Neuronal stem cell (in vitro differentiated cells): ENCODE measurements at regions not wholly inside any gene's neighbourhood (a gene's known extent, or its start where the extent isn't known, plus 50 kb on each side); places are given as distances from the start of the nearest gene placed in this dataset.

Experiments used
- DNase-seq: peaks from one replicate; pipeline ENCODE4 v3.0.0-alpha.2; 2013; ENCODE audit warnings: low spot score
- H2AFZ ChIP-seq: one replicate; pipeline ENCODE4 v1.6.1; 2013; ENCODE audit warnings: mild to moderate bottlenecking, low read length, inconsistent platforms
- H2AK5ac ChIP-seq: 2 replicates; pipeline ENCODE4 v1.6.1; 2013; ENCODE audit warnings: low read depth, mild to moderate bottlenecking, inconsistent platforms, low read length, moderate library complexity, mixed read lengths
- H2BK120ac ChIP-seq: 2 replicates; pipeline ENCODE4 v1.6.1; 2013; ENCODE audit warnings: low read depth, mild to moderate bottlenecking, inconsistent platforms, low read length, moderate library complexity, mixed read lengths
- H2BK12ac ChIP-seq: one replicate; pipeline ENCODE4 v1.6.1; 2013; ENCODE audit warnings: low read length, inconsistent platforms
- H2BK15ac ChIP-seq: 2 replicates; pipeline ENCODE4 v1.6.1; 2013; ENCODE audit warnings: mild to moderate bottlenecking, low read length, inconsistent platforms, mixed read lengths
- H2BK5ac ChIP-seq: one replicate; pipeline ENCODE4 v1.6.1; 2013; ENCODE audit warnings: inconsistent platforms, mild to moderate bottlenecking, low read length, moderate library complexity
- H3K14ac ChIP-seq: one replicate; pipeline ENCODE4 v1.6.1; 2013; ENCODE audit warnings: low read length, inconsistent platforms
- H3K18ac ChIP-seq: 2 replicates; pipeline ENCODE4 v1.6.1; 2013; ENCODE audit warnings: low read length, inconsistent platforms
- H3K23ac ChIP-seq: 2 replicates; pipeline ENCODE4 v1.6.1; 2013; ENCODE audit warnings: low read depth, mild to moderate bottlenecking, mixed read lengths, low read length, inconsistent platforms; ENCODE audit not compliant: poor library complexity
- H3K27ac ChIP-seq: replicated peaks from 3 replicates; pipeline ENCODE4 v1.5.1; 2013; ENCODE audit warnings: low read length, inconsistent platforms
- H3K27me3 ChIP-seq, 3 experiments: 2 replicates each; pipeline ENCODE4 v1.6.1; 2013; ENCODE audit warnings: low read length in 3 of 3, mild to moderate bottlenecking in 2 of 3, inconsistent platforms in 1 of 3, low read depth in 1 of 3, mixed read lengths in 1 of 3, moderate library complexity in 1 of 3; ENCODE audit not compliant: control insufficient read depth in 3 of 3, insufficient read depth in 3 of 3
- H3K36me3 ChIP-seq, 2 donors: replicated peaks in 1 of 2; 2 replicates each; pipeline ENCODE4 v1.6.1; 2013; ENCODE audit warnings: low read length in 2 of 2; ENCODE audit not compliant: control insufficient read depth in 2 of 2, insufficient read depth in 2 of 2
- H3K4ac ChIP-seq: 2 replicates; pipeline ENCODE4 v1.6.1; 2013; ENCODE audit warnings: inconsistent platforms, mild to moderate bottlenecking, low read length, moderate library complexity
- H3K4me1 ChIP-seq, 2 donors: 1 replicate in 1 of 2; 2 replicates in 1 of 2; pipeline ENCODE4 v1.6.1; 2013; ENCODE audit warnings: low read length in 2 of 2, low read depth in 1 of 2; ENCODE audit not compliant: control insufficient read depth in 2 of 2, insufficient read depth in 1 of 2
- H3K4me2 ChIP-seq: one replicate; pipeline ENCODE4 v1.6.1; 2013; ENCODE audit warnings: mild to moderate bottlenecking, low read length, inconsistent platforms; ENCODE audit not compliant: insufficient read depth, poor library complexity, severe bottlenecking
- H3K4me3 ChIP-seq, 2 donors: 2 replicates each; pipeline ENCODE4 v1.5.1; 2013; ENCODE audit warnings: low read length in 2 of 2, mild to moderate bottlenecking in 2 of 2, inconsistent platforms in 1 of 2, moderate library complexity in 1 of 2
- H3K79me1 ChIP-seq: one replicate; pipeline ENCODE4 v1.6.1; 2013; ENCODE audit warnings: low read depth, mild to moderate bottlenecking, inconsistent platforms, low read length, moderate library complexity
- H3K9ac ChIP-seq: one replicate; pipeline ENCODE4 v1.6.1; 2013; ENCODE audit warnings: mild to moderate bottlenecking, low read depth, low read length, inconsistent platforms; ENCODE audit not compliant: poor library complexity
- H3K9me3 ChIP-seq, 2 donors: replicated peaks in 1 of 2; 2 replicates each; pipeline versions ENCODE3 to v1.6.1; 2013; ENCODE audit warnings: low read length in 2 of 2, mild to moderate bottlenecking in 2 of 2, inconsistent platforms in 1 of 2, low read depth in 1 of 2, mixed read lengths in 1 of 2, moderate library complexity in 1 of 2; ENCODE audit not compliant: control insufficient read depth in 2 of 2, insufficient read depth in 1 of 2
- H4K8ac ChIP-seq: one replicate; pipeline ENCODE4 v1.6.1; 2013; ENCODE audit warnings: low read depth, mild to moderate bottlenecking, inconsistent platforms, low read length, moderate library complexity
- H4K91ac ChIP-seq: one replicate; pipeline ENCODE4 v1.6.1; 2013; ENCODE audit warnings: low read length, low read depth, mild to moderate bottlenecking, inconsistent platforms; ENCODE audit not compliant: poor library complexity
- WGBS, 2 donors: extraction: QIAGEN DNeasy Blood & Tissue Kit; methylation state at CpG; one replicate each; pipeline ENCODE4 v1.1.7; 2013; ENCODE audit warnings: missing lambda C conversion rate in 2 of 2, mixed read lengths in 1 of 2; ENCODE audit not compliant: insufficient read length in 2 of 2, insufficient replicate concordance in 1 of 2; ENCODE audit errors: extremely low coverage in 2 of 2; 5-methylcytosine and 5-hydroxymethylcytosine counted together

DNA sequence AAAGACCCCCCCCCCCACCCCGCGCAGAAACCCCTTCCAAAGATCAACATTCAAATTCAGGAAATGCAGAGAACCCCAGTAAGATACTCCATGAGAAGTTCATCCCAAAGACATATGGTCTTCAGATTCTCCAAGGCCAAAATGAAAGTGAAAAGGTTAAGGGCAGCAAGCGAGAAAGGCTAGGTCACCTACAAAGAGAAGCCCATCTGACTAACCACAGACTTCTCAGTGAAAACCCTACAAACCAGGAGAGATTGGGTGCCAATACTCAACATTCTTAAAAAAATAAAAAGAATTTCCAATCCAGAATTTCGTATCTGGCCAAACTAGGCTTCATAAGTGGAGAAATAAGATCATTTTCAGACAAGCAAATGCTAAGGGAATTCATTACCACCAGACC is 175.2 kb downstream of the RND3 start:
- H3K23ac ChIP-seq: no peak overlapping the region
- H4K91ac ChIP-seq: no peak overlapping the region
- no peak overlapping the region for H3K4ac ChIP-seq
- no peak overlapping the region for H3K9ac ChIP-seq
- H2BK120ac ChIP-seq: no peak overlapping the region
- H3K4me3 ChIP-seq: no peak overlapping the region
- no peak overlapping the region for H4K8ac ChIP-seq
- no peak overlapping the region for H3K27ac ChIP-seq
- no peak for DNase-seq
- no peak overlapping the region for H3K18ac ChIP-seq
- peaks cover 0 to 8% (median 0%) of the 10 kb centered on the region in 3 experiments for H3K27me3 ChIP-seq
- no peak overlapping the region for H2BK5ac ChIP-seq
- H2AFZ ChIP-seq: no peak overlapping the region
- WGBS, 2 donors: no CpG with 5 or more reads among the region's 4 CpGs
- H3K79me1 ChIP-seq: no peaks in the 10 kb centered on the region
- no peaks in the 10 kb centered on the region for H3K9me3 ChIP-seq
- no peak overlapping the region for H2BK15ac ChIP-seq
- H3K14ac ChIP-seq: no peak overlapping the region
- no peak overlapping the region for H2AK5ac ChIP-seq
- no peak overlapping the region for H3K4me2 ChIP-seq
- H2BK12ac ChIP-seq: no peak overlapping the region
- no peaks in the 10 kb centered on the region for H3K36me3 ChIP-seq
- no peaks in the 10 kb centered on the region for H3K4me1 ChIP-seq

GRCh38 chr2:150309311-150310080 is 178.0 kb downstream of the RND3 start:
- Histone ChIP-seq H2AK5ac (no peak overlapping the region), H3K27me3 (peaks cover 0 to 8% (median 0%) of the 10 kb centered on the region in 3 experiments), H3K18ac (peak overlapping the region; percentile 20), H2BK12ac (no peak overlapping the region), H3K4ac (no peak overlapping the region), H2BK15ac (peak overlapping the region; percentile 16), H3K4me2 (no peak overlapping the region), H3K4me1 (no peaks in the 10 kb centered on the region), H3K36me3 (no peaks in the 10 kb centered on the region), H3K27ac (no peak overlapping the region), H3K9ac (no peak overlapping the region), H3K4me3 (no peak overlapping the region), H3K9me3 (peaks cover 0 to 2% of the 10 kb centered on the region in 2 donors), H3K23ac (no peak overlapping the region), H2AFZ (no peak overlapping the region), H4K91ac (no peak overlapping the region), H3K14ac (no peak overlapping the region), H2BK120ac (no peak overlapping the region), H2BK5ac (no peak overlapping the region), H3K79me1 (no peaks in the 10 kb centered on the region), H4K8ac (no peak overlapping the region)
- no CpG with 5 or more reads among the region's 3 CpGs for WGBS, 2 donors
- no peak for DNase-seq

DNA sequence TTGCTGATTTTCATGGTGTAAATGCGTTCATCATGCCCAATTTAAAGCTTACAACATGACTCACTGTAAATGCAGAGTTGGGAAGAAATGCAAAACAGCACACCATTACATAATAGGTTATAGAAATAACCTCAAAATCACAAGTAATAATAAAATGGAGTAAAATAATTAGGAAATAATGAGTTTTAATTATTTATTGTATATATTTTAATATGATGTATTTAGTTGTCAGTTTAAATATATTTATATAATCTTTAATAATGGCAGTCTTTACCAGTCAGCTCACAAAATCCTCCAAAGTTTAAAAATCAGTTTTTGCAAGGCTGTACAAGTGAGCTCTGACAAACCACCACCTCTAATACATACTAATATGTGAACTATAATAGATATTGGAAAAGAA is 180.2 kb downstream of the RND3 start:
- Histone ChIP-seq H3K14ac (no peak overlapping the region), H3K36me3 (no peaks in the 10 kb centered on the region), H3K4me2 (no peak overlapping the region), H3K23ac (no peak overlapping the region), H3K4ac (no peak overlapping the region), H2AK5ac (no peak overlapping the region), H3K27me3 (peaks cover 0 to 8% (median 0%) of the 10 kb centered on the region in 3 experiments), H3K18ac (no peak overlapping the region), H4K8ac (no peak overlapping the region), H3K4me3 (no peak overlapping the region), H2BK12ac (no peak overlapping the region), H3K9ac (no peak overlapping the region), H3K4me1 (no peaks in the 10 kb centered on the region), H2BK15ac (no peak overlapping the region), H3K9me3 (peaks cover 2 to 17% of the 10 kb centered on the region in 2 donors), H2BK5ac (no peak overlapping the region), H3K79me1 (no peaks in the 10 kb centered on the region), H3K27ac (no peak overlapping the region), H4K91ac (no peak overlapping the region), H2BK120ac (no peak overlapping the region), H2AFZ (no peak overlapping the region)
- WGBS, 2 donors: no CpG with 5 or more reads among the region's 1 CpG
- DNase-seq: no peak

- Histone ChIP-seq H2BK120ac (no peak overlapping the region), H2BK15ac (no peak overlapping the region), H4K91ac (no peak overlapping the region), H3K79me1 (no peaks in the 10 kb centered on the region), H3K14ac (no peak overlapping the region), H3K23ac (no peak overlapping the region), H3K9me3 (peaks cover 8 to 27% of the 10 kb centered on the region in 2 donors), H3K27me3 (no peaks in the 10 kb centered on the region), H2BK12ac (no peak overlapping the region), H3K4ac (no peak overlapping the region), H2AK5ac (no peak overlapping the region), H2AFZ (no peak overlapping the region), H3K4me3 (no peak overlapping the region), H3K9ac (no peak overlapping the region), H3K27ac (no peak overlapping the region), H3K4me1 (no peaks in the 10 kb centered on the region), H4K8ac (no peak overlapping the region), H3K4me2 (no peak overlapping the region), H3K36me3 (no peaks in the 10 kb centered on the region), H3K18ac (no peak overlapping the region), H2BK5ac (no peak overlapping the region)
- WGBS, 2 donors: no CpG with 5 or more reads among the region's 1 CpG
- DNase-seq: no peak
Observed at GRCh38 chr2:150303281-150303680, 184.2 kb downstream of the RND3 start.
